Thyroid gland (tissue), 4 donors: ENCODE measurements at regions not wholly inside any gene's neighbourhood (a gene's known extent, or its start where the extent isn't known, plus 50 kb on each side); places are given as distances from the start of the nearest gene placed in this dataset.

Source experiments
- POLR2A ChIP-seq, 2 donors: fragments of 450-650 bp; IDR thresholded peaks; one replicate each; pipeline ENCODE4 v1.6.1; 2017; ENCODE audit warnings: antibody characterized with exemption in 2 of 2, mild to moderate bottlenecking in 2 of 2, moderate library complexity in 1 of 2
- TF ChIP-seq, protein P1 (sequence below), 6 experiments: fragments of 200-600 bp in 3 of 6; fragments of 450-650 bp in 3 of 6; sonication (generic) in 3 of 6; IDR thresholded peaks; one replicate each; pipeline ENCODE4 v1.5.1; 2016 to 2019; ENCODE audit warnings: antibody characterized with exemption in 6 of 6, mild to moderate bottlenecking in 2 of 6, inconsistent platforms in 1 of 6, moderate library complexity in 1 of 6

DNA sequence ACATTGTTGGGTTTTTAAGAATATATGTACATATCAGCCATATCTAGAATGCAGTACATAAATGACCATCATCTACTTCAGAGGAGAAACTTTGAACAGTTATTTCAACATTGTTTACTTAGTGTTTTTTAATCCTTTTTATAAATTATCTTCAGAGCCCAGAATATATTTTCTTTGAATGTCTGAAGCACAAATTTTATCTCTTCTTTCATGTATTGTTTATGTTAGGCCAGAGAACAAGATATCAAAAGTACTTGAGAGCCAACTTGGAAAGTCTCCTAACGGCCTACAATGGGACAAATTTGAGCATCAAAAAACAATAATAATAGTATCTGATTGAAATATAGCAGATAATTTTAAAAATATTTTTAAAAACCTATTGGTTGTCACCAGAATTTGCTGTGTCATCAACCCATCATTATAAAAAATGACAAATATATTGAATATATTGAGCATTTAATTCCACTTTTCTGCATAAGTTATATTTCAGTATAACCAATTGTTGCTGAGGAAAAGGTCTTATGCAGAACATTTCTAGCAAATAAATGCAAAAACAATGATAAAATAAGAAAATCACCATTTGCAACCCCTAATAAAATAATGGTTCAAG lies 67.5 kb upstream of the CCNG1 start:
- TF ChIP-seq, protein P1, sequence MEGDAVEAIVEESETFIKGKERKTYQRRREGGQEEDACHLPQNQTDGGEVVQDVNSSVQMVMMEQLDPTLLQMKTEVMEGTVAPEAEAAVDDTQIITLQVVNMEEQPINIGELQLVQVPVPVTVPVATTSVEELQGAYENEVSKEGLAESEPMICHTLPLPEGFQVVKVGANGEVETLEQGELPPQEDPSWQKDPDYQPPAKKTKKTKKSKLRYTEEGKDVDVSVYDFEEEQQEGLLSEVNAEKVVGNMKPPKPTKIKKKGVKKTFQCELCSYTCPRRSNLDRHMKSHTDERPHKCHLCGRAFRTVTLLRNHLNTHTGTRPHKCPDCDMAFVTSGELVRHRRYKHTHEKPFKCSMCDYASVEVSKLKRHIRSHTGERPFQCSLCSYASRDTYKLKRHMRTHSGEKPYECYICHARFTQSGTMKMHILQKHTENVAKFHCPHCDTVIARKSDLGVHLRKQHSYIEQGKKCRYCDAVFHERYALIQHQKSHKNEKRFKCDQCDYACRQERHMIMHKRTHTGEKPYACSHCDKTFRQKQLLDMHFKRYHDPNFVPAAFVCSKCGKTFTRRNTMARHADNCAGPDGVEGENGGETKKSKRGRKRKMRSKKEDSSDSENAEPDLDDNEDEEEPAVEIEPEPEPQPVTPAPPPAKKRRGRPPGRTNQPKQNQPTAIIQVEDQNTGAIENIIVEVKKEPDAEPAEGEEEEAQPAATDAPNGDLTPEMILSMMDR (IDR thresholded peaks at IDR 0.05), result no peak
- no peak for TF ChIP-seq POLR2A (IDR thresholded peaks at IDR 0.05)
